Activated CD4-positive, alpha-beta T cell treated with anti-CD3 and anti-CD28 coated beads for 48 hours (primary cell): ENCODE measurements at regions not wholly inside any gene's neighbourhood (a gene's known extent, or its start where the extent isn't known, plus 50 kb on each side); places are given as distances from the start of the nearest gene placed in this dataset.
A peak's percentile ranks its signal among the peaks of the same experiment; 100 is the strongest.
"Not testable (repeated sequence)": the region's sequence is repeated elsewhere in the genome, so short reads cannot be mapped to it uniquely, and the experiment has no call there.

Source experiments
- DNase-seq: peaks from one replicate; pipeline ENCODE4 v3.0.0-alpha.2; 2020

DNA sequence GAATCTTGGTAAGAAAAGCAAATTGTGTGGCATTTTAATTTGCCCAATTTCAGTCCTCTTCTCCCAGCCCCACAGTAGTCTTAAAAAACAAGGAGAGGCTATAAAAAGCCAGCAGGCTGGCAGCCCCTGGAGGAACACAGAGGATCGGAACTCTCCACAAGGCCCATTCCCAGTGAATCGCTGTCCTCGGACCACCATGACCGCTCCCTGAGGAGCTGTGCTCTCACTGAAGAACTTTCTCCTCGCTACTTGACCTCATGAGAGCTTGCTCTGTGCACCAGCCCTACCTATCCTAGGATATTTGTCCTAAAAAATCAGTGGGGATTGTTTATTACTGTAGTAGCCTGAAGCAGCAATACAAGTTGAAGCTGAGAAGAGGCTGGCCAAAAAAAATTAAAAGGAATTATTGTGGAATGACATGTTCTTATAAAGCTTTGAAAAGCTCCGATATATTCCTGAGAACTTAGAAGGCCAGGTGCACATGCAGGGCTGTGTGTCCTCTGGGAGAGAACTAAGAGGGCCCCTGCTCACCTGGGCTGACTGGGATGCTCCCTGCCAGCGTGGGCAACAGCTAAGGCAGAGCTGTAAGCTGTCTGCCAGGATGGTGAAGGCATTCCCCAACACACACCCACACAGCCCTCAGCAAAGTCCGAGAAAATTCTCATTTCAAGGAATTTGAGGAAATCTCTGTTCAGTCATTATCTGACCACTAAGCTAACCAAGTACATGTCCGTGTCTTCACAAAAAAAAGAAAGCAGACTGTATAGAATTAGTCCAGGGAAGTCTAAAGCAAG, 148.8 kb upstream of the SFSWAP start:
- DNase-seq = no peak

DNA sequence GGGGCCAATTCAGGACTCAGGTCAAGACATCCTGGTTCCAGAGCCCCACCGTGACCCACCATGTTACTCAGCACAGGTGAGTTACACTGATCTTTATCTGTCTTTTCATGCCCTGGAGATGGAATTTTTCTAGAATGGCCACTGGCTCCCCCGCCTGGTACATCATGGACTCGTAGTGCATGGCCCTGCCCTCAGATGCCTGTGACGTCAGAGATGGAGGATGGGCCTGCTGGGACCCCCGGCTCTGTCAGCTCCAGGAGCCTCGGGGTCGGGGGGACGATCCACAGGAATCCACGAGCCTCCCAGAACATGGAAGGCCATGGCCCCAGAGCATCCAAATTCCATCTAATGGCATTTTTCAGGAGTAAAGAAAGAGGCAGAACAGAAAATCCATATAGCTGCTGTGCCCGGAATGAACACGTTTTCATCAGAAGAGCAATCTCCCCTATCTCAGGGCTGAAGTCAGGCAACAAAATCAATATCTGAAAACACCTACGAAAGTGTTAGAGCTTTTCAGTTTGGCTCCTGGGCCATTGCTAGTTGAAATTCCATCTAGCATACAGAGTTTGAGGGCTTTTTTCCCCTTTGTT, 146.7 kb upstream of the SFSWAP start:
- not testable (repeated sequence) for DNase-seq

- DNase-seq = no peak
Measured at GRCh38 chr12:131564845-131565244, 146.0 kb upstream of the SFSWAP start.

DNA sequence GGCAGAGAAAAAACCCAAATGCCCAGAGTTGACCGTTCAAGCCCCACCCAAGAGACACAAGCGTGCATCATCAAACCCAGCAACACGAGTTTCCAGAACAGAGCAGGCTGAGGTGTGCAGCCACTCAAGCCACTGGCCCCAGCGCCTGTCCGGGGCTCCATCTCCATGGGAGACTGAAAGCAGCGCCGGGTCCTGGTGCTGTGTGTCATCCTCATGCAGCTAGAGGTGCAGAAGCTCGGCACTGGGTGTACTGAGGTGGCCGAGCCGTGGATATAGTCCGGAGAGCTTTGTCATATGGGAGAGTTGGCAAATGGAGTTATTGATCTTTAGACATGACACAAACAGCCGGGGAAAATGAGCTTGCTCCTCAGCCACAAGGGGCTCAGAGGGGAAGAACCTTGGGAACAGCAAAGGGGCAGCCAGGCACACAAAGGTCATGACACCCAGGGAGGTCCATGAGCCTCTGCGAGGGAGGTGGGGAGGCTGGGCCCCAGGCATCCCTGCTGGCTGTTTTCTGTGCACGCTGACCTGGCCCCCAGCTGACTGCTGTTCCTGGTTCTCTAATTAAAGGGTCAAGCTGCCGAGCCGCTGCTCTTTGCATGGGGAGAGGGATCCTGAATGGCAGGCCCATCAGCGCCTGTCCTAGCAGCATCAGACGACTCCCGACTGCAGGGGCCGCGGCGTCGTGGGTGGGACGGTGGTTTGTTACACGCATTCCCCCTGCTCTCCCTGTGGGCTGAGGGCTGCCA, 145.4 kb upstream of the SFSWAP start:
- no peak for DNase-seq

DNA sequence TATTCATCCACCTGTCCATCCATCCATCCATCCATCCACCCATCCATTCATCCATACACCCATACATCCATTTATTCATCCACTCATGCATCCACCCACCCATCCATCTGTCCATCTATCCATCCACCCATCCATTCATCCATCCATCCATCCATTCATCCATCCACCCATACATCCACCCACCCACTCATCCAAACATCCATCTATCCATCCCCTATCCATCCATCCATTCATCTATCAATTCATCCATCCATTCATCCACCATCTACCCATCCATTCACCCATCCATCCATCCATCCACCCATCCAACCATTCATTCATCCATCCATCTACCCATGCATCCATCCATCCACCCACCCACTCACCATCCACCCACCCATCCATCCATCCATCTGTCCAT, 142.6 kb upstream of the SFSWAP start:
- DNase-seq = no peak

- no peak for DNase-seq
Measured at GRCh38 chr12:131570596-131570995, 140.3 kb upstream of the SFSWAP start.

- DNase-seq = no peak
Measured at GRCh38 chr12:131571827-131572226, 139.1 kb upstream of the SFSWAP start.

DNA sequence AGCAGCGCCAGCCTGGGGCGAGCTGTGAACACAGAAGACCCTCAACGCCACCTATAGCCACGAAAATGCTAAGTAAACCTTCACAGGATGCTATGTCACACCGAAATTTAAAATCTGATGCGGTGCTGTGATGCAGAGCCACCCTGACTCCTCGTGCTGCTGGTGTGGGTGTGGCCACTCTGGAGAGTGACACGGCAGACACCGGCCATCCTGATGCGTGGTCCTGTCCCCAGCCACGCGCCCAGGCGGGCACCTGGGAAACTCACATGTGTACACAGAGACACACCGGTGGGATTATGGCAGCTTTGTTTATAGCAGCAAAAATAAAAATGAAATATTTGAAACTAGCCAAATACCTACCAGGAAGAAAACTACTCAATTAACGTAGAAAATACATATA, 138.3 kb upstream of the SFSWAP start:
- DNase-seq = no peak

- no peak for DNase-seq
Measured at GRCh38 chr12:131573631-131574394, 137.1 kb upstream of the SFSWAP start.

GRCh38 chr12:131574395-131574771, 136.5 kb upstream of the SFSWAP start:
- DNase-seq = no peak

DNA sequence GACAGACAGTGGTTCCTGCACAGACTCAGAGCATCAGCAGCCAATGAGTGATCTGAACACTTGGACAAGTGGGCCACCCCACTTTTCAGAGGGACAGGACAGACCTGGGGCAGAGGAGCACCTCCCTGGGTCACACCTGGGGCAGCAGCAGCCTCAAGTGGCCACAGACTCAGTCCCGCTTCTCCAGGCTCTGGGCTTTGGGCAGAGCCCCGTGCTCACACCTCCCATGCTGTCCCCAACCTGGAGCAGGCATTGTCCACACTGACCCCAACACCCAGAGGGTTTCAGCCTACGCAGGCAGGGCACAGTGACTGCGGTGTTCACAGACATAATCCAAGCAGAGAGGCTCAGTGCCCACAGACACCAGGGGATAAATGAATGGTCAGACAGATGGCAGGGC, 135.5 kb upstream of the SFSWAP start:
- DNase-seq = no peak

DNA sequence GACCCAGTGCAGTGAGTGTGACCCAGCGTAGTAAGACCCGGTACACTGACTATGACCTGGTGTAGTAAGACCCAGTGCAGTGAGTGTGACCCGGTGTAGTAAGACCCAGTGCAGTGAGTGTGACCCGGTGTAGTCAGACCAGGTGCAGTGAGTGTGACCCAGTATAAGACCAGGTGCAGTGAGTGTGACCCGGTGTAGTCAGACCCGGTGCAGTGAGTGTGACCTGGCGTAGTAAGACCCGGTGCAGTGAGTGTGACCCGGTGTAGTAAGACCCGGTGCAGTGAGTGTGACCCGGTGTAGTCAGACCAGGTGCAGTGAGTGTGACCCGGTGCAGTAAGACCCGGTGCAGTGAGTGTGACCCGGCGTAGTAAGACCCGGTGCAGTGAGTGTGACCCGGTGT, 134.2 kb upstream of the SFSWAP start:
- peak; percentile 13 for DNase-seq

DNA sequence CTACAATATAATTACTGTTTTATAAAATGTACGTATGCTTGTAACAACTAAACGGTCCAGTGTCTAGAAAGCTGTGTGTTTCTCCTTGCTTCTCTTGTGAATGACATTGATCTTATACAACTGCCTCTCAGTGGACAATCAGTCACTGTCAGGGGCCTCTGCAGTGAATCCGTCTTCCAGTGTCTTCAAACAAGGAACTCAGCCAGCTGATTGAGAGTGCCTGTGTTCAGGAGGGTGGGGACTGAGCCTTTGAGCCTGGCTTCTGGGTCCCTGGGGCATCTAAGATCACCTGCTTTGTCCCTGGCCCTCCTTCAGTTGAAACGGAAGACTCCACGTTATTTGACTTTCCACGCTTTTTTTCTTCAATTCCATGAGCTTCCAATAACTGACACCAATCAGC, 133.1 kb upstream of the SFSWAP start:
- DNase-seq = no peak

DNA sequence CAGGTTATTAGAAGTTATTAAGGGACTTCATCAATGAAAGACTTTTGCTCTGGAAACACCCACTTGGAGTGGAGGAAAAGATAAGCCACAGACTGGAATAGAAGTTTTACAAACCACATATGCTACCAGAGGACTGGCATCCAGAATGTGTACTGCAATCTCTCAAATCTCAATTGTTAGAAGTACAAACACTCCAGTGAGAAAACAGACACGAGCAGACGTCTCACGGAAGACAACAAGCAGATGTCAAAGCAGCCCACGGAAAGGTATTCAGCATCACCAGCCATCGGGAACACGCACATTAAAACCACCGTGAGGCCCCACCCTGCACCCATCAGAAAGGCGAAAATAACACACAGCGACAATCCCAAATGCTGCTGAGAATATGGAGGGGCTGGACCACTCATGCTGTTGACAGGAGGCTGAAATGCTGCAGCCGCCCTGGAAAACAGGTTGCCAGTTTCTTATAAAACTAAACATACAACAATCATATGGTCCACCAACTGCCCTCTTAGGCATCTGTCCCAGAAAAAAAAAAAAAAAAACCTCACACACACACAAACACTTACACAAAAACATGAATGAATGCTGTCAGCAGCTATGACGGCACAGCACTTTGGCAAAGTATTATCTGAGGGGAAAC, 131.9 kb upstream of the SFSWAP start:
- DNase-seq = no peak

DNA sequence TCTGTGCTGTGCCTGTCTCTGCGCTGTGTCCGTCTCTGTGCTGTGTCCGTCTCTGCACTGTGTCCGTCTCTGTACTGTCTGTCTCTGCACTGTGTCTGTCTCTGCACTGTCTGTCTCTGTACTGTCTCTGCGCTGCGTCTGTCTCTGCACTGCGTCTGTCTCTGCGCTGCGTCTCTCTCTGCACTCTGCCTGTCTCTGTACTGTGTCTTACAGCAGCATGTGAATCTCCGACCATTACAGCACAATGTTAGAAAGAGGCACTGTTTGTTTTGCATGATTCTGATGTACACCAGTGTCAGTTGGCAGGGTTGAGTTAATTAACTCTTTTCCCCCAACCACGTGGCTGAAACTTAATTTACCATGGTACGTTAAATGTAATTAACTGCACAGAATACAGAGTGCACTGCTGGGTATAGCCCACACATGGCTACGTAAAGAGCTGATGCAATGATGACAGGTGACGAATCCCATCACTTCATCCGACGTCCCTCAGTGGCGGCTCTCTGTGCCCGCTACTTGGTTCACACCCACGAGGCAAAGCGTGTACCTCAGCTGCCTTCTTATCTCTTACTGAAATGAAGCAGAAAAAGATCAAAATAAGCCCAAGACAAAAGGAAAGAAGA, 127.7 kb upstream of the SFSWAP start:
- DNase-seq = no peak

- DNase-seq = no peak
Measured at GRCh38 chr12:131586269-131586668, 124.6 kb upstream of the SFSWAP start.

GRCh38 chr12:131586761-131587160, 124.1 kb upstream of the SFSWAP start:
- no peak for DNase-seq

GRCh38 chr12:131587565-131587964, 123.3 kb upstream of the SFSWAP start:
- no peak for DNase-seq

GRCh38 chr12:131589221-131589897, 121.5 kb upstream of the SFSWAP start:
- DNase-seq = no peak

DNA sequence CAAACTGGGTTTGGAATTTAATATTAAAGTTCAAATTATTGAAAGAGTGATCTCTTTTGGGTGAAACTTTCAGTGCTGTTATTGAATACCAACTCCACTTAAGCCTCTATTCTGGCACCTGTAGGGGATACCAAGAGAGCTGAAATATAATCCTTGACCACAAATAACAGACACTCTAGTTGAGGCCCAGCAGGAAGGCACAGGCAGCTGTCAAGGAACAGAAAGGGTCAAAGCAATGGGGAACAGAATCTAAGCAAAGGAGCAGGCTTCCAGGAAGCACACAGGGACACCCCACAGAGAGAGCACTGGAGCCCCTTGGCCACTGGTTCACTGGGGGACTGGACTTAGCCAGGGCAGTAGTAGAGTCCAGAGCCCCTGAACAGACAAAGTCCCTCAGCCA, 120.9 kb upstream of the SFSWAP start:
- no peak for DNase-seq

GRCh38 chr12:131591136-131591535, 119.8 kb upstream of the SFSWAP start:
- DNase-seq = no peak
